ENCODE measurements at regions not wholly inside any gene's neighbourhood (a gene's known extent, or its start where the extent isn't known, plus 50 kb on each side); places are given as distances from the start of the nearest gene placed in this dataset.
"Not testable (repeated sequence)": the region's sequence is repeated elsewhere in the genome, so short reads cannot be mapped to it uniquely, and the experiment has no call there.

- not testable (repeated sequence) for DNase-seq (ENCODE audit: low spot score)
Measured at GRCh38 chr12:87330071-87330555, 699.1 kb downstream of the C12orf50 start.

DNA sequence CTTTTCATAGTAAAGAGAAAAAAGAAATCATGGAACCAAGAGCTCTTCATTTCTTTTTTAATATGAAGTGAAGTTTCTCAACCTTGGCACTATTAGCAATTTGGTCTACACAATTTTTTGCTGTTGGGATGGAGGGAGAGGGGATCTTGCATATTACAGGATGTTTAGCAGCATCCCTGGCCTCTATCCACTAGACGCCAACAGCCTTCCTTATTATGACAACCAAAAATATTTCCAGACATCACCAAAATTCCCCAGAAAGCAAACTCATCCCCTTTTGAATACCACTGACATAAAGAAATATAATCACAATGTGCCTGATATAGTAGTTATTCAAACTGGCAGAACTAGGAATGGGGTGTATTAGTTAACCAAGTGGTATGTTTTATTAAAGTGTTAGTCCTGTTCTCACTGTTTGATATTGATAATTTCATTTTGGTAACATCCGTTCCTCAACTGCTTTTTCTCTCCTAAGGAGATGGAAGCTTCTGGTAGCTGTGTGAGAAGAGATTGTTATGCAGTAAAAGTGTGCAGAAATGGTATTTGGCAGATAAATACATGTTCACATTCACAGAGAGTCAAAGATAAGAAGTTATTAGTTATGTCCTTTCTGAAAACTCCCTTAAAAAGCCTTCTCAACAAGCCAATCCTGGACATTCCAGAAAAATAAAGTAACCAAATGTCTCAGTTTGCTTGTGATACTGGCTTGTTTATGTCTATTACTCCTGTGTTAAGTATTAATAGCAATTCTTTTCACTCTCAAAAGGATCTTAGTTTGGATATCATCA, 699.9 kb downstream of the C12orf50 start:
- DNase-seq (ENCODE audit: low spot score): no peak

- DNase-seq (ENCODE audit: low spot score): no peak
Measured at GRCh38 chr12:87323369-87323768, 705.8 kb downstream of the C12orf50 start.

DNA sequence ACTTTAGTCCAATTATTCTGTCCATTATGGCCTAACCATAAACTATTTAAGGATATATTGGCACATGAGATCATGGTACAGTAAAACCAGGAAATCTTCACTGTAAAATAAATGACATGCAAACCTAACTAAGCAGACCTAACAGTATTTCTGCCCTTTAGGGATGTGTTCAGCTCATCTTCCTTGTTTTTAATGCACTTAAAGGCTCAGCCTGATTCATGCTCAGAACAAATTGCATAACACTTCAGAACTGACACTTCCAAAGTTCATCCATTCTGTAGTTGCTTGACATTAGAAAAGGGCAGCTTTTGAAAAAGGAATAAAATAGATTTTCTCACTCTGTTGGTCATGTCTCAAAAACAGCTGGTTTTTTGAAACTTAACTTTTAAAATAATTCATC, 708.5 kb downstream of the C12orf50 start:
- DNase-seq (ENCODE audit: low spot score): no peak

DNA sequence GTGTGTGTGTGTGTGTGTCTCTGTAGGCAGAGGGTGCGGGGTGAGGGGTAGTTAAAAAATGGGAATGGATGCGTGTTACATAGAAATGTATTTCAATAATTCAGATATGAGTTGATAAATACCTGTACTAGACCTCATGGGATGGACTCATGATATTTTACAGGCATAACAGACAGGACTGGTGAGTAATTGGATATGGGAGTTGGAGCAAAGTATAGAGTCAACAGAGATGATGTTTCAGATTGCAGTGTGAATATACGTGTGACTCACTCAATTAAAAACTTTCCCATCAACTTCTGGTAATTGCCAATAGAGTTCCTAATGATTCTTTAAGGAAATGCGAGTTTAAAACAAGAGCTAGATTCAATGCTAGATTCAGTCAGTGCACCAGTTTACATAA, 711.9 kb downstream of the C12orf50 start:
- DNase-seq (ENCODE audit: low spot score): no peak

DNA sequence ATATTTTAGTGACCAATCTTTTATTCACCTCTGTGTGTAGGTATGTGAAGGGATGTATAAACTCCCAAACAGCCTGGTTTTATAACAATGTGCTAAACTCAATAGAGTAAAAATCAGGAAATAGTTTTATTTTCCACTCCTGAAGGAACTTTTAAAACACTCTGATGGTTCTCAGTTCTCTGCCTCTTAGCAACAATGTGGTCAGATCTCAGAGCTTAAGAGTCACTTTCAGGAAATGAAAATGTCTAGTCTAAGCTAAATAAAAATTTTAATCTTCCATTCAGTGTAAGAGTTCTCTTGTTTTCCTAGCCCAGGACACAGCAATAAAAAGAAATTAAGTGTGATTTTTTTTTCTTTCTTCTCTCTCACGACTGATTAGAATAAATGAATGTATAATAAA, 718.0 kb downstream of the C12orf50 start:
- no peak for DNase-seq (ENCODE audit: low spot score)

- DNase-seq (ENCODE audit: low spot score): no peak
Measured at GRCh38 chr12:87310126-87310525, 719.1 kb downstream of the C12orf50 start.

- no peak for DNase-seq (ENCODE audit: low spot score)
Measured at GRCh38 chr12:87305481-87305880, 723.7 kb downstream of the C12orf50 start.

DNA sequence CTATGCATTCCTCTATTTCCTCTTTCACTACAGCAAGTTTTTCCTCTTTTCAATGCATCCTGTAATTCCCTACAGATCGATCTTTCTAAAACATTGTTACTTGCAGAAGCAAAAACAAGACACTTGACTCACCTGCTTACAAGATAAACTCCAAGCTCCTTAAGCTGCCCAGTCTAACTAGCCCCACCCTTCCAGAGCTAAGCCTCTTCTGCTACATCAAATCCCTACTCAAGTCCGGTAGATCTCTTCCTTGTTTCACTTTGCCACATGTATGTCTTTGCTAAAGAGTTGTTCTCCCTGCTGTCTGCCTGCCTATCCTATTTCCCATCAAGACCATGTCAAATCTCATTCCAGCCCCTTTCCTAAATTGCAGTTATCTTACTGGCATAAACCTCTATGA, 724.8 kb downstream of the C12orf50 start:
- no peak for DNase-seq (ENCODE audit: low spot score)

DNA sequence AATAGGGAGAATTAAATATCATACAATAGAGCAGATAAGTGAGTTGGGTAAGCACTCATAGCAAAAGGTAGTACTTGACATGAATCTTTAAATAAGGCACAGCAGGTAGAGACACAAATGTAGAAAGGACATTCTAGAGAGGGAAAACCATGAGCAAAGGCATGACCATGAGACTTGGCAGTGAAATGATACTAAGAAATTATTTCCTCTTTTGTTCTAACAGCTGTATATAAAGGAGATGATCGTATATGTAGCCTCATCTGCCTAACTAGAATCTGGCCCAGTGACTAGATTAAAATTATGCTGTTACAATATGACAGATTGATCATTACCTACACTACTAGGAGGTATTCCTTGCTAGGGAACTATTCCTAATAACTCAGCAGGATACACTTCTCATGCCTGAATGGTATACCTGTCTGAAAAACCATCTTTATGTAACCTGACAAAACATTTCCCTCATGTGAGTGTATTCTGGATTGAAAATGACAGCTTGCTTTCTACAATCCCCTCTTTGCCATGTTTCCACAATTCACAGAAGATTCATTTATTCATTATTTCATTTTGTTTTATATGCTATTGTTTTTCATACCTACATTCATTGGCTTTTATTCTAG, 725.7 kb downstream of the C12orf50 start:
- DNase-seq (ENCODE audit: low spot score): no peak

- no peak for DNase-seq (ENCODE audit: low spot score)
Measured at GRCh38 chr12:87302126-87302745, 727.0 kb downstream of the C12orf50 start.

GRCh38 chr12:87290505-87290904, 738.7 kb downstream of the C12orf50 start:
- DNase-seq (ENCODE audit: low spot score): no peak

- DNase-seq (ENCODE audit: low spot score): no peak
Measured at GRCh38 chr12:87283886-87284285, 745.3 kb downstream of the C12orf50 start.

GRCh38 chr12:87283111-87283510, 746.1 kb downstream of the C12orf50 start:
- DNase-seq (ENCODE audit: low spot score): no peak

GRCh38 chr12:87280893-87281292, 748.3 kb downstream of the C12orf50 start:
- no peak for DNase-seq (ENCODE audit: low spot score)

DNA sequence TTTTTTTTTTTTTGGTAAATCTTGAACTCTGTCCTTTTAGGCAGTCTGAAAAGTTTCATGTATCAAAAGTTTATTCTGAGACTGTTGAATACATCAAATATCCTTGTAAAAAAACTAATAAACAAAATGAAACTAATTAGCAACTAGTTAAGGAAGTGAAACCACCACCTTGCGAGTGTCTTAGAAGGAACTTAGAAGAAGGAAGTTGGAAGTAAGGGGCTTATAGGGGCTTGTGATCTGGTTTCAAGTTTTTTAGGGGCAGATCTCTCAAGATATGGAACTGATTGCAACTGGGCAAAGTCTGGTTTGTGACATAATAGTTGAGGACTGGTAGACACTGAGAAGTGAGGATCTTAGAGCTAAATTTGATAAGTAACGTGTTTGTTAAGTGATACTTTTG, 748.8 kb downstream of the C12orf50 start:
- no peak for DNase-seq (ENCODE audit: low spot score)

- peak; percentile 1 for DNase-seq (ENCODE audit: low spot score)
Measured at GRCh38 chr12:87274594-87275245, 754.5 kb downstream of the C12orf50 start.

GRCh38 chr12:87272851-87273250, 756.4 kb downstream of the C12orf50 start:
- DNase-seq (ENCODE audit: low spot score): no peak

DNA sequence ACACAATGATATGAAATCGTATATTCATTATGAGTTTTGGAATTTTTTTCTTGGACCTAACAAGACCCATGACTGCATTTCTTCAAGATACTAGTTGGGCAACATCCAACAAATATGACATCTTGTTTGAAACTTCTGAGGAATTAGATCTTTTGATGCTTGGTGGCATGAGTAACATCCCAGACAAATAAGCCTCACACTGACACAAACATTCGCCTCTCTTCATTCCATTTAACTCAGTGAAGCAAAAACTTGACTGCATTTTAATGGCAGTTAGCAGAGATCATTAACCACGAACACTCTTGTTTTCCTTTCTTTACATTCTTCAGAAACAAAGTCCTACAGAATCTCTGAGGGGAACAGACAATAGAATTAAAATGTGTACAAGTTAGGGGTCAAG, 758.3 kb downstream of the C12orf50 start:
- DNase-seq (ENCODE audit: low spot score): no peak

GRCh38 chr12:87266305-87266704, 762.9 kb downstream of the C12orf50 start:
- DNase-seq (ENCODE audit: low spot score): no peak

- no peak for DNase-seq (ENCODE audit: low spot score)
Measured at GRCh38 chr12:87259391-87259790, 769.8 kb downstream of the C12orf50 start.

DNA sequence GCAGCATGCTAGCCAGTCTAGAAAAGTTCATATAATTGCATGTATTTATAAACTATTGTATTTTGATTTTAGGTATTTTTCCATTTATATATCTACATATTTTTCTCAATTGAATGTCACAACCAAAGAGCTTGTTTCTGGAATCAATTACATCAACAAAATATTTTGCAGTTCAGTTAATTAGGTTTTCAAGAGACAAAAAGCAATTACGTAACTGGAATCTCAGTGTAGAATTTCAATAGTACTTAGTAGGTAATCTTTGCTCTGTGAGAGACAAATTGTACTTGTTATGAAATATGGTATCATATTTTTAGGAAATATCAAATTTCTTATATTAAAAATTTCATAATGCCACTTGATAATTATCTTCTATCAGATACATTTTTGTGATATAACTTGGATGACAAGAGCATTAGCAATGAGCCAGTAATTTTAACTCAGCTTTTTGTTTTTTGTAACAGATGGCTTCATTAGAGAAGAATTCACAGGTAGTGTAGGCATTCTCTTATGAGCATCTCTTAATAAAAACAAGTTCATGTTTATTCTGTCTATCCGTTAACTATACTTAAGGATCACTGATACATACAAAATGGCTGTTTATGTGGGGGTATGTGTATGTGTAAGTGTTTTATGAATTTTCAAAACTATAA, 774.7 kb downstream of the C12orf50 start:
- DNase-seq (ENCODE audit: low spot score): no peak

All from globus pallidus (tissue), 1 donor.